COLO668 (cell line): ENCODE measurements at regions not wholly inside any gene's neighbourhood (a gene's known extent, or its start where the extent isn't known, plus 50 kb on each side); places are given as distances from the start of the nearest gene placed in this dataset.

ENCODE experiments used
- DNase-seq: peaks from one replicate; lab custom pipeline; 2025; ENCODE audit not compliant: unreplicated experiment; lab: John Stamatoyannopoulos, UW

DNA sequence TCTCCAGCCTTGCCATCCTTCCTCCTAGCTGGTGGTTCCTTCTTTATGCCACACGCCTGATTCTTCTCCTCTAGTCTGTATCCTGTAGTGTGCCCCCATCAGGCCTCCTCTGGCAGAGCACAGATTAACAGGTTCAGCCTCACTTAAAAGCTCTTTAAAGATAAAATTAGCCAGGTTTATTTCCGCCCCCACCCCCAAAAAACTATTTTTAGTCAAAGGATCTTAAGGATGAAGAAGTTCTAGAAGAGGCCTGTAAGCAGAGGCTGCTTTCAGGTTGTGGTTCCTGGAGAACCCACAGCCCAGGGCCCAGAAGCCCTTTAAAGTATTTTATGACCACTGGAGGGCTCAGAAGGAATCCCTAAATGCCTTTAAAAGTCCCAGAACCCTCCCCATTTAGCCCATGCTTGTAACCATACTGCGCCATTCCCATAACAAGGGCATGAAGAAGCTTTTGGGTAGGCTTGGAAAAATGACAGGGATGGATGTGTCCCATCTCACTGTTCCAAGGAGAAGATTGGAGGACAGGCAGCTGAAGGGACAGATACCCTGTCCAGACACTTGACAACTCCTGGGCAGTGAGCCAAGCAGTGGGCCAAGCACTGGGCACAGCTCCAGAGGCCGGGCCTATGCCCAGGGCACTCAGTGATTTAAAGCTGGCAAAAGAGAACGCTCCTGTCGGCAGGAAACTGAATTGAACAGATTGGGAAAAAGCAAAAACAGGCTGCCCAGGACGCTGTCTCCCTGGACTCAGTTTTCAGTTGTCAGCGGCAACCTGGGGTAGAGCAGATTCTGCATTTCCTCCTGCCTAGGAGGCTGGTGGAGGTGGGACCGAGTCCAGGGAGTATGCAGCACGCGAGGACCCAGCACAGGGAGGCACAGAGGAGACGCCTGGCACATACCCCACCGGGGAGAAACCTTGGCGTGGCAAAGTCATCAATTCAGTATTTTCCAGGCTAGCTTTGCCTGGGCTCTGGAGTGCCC is 106.3 kb upstream of the SSBP2 start:
- peak; percentile 78 for DNase-seq

DNA sequence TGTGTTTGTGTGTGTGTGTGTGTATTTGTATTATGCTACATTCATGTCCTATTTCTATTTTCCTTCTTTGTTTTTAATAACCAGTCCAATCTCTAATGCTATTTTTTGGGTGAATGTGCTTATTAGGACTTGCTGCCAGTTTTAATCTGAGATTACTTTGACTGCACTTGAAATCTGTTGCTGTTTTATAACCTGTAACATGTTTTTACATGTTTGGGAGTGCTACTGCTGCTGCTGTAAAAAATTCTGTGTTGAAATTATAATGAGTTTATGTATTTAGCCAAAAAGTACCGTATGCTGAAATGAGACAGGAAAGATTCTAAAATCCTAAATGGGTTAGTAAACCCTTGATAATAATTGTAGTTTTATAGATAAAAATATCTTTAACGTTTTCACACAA is 104.7 kb upstream of the SSBP2 start:
- no peak for DNase-seq

DNA sequence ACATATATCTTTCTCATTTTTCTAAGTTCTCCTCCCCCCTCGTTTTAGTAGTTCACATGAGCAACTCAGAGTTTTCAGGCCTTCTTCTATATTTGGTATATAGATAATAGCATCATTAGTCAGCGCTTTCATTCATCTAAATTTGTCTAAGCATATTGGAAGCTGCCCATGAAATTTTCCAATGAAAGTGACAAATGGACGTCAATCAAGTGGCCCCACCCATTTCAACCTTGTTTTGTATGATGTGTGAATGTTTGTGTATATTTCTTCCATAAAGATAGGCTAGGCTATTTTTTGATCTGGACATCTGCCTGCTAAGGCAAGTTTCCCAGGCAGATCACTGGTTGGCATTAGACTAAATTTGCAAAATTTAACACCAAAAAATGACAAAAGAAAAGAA is 104.0 kb upstream of the SSBP2 start:
- no peak for DNase-seq

- DNase-seq, result no peak
Observed at GRCh38 chr5:81854485-81854884, 103.6 kb upstream of the SSBP2 start.

DNA sequence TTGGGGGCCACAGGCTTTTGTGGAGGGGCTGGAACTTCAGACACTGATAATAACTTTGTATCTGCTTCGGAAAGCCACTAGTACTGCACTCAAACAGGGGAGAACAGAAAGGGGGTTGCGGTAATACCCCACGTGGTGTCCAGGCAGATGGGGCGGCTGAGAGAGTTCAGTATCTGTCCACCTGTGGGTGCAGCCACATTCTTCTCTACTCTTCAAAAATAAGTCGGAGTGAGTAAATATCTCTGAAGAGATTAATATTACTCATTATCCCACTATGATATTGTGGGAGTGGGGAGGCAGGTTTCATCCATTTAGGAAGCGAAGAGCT is 102.1 kb upstream of the SSBP2 start:
- no peak for DNase-seq

DNA sequence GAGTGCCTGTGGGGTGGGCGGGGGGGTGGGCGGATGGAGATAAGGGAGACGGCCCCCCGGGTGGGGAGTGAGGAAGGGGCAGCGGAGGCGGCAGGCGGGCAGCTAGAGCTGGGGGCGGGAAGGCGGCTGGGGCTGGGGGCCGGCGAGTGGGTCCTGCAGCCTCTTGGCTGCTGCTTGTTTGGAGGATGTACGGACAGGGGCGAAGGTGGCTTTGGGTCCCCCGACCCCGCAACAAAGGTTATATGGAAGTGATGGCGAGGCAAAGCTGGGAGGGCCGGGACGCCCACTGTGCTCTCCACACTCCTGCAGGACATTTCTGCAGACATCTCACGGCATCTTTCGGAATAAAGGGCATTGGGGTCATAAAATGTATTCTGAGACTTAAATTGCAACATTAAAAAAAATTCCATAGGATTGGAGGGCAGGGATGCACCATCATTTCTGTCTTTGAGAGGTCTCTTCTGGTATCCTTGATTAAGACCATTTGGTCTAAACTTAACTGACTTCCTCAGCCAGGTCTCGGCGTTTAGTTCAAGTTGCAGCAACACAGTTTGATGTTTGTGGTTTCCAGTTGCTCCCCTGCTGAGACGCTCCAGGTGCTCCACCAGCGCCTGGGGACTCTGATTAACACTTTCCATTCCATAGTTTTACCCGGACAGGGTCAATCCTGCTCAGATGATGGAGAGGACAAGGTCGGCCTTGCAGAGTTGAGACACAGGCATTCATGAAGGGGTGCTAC is 101.6 kb upstream of the SSBP2 start:
- peak; percentile 55 for DNase-seq

DNA sequence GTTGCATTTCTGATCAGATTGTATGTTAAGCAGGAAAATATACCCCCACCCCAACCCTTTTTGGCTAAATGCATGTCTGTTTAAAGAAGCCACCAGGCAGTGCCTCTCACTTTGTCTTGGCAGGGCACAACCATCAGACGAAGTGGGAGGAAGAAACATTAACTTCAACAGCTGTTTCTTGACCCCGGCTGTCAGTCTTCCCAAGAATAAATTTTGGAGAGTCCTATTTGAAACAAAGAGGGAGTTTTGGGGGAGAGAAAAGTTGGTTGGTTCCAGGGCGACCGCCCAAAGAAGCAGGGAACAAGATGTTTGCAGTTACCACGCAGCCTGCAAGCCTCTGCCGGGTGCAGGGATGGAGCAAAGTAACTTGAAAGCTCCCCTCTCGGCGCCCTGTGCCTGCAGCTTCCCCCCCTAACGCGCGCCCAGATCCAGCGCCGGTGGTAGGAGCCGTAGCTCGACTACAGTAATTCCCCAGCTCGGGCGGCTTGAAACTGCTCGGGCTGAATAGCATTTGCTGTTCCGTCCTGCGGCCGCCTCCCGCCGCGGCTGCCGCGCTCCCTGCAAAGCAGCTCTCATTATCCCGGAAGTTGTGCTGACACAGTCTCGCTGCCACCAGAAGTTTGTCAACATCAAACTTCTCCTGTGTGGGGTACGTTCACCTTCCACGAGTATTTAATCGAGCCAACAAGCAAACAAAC is 100.7 kb upstream of the SSBP2 start:
- peak; percentile 88 for DNase-seq

DNA sequence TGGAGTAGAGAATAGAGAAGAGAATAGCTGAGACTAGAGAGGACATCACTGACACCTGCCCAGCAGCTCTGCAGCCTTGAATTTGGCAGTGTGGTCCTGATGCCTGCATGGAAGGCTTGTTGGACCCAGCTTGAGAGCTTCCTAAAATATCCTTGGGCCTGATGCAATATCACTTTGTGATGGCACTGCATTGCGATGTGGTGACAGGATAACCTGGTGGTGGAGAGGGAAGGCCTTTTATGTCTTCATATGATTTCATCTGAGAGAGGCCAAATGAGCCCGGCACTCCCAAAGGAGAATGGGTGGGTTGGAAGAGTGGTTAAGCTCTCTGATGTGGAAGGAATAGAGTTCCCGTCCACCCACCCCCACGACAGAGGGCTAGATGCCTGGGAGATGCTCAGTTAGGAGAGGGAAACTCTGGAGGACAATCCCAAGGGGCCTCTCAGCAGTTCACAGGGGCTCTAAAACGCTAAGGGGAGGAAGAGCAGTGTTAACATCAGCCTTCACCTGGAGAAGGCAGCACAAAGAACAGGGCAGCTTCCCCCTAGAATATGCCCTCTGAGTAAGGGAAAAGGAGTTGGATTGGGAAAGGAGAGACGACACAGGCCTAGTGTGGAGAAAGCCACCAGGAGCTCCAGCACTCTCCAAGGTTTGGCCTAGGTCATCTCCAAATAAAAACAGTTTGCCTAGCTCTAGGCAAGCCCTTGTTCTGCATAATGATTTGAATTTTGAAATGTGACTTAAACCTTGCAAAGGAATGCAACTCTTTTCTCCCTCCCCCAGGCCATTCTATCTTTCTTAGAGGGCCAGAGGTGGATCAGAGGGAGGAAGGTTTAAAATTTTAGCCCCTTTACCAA is 99.8 kb upstream of the SSBP2 start:
- DNase-seq, result no peak

DNA sequence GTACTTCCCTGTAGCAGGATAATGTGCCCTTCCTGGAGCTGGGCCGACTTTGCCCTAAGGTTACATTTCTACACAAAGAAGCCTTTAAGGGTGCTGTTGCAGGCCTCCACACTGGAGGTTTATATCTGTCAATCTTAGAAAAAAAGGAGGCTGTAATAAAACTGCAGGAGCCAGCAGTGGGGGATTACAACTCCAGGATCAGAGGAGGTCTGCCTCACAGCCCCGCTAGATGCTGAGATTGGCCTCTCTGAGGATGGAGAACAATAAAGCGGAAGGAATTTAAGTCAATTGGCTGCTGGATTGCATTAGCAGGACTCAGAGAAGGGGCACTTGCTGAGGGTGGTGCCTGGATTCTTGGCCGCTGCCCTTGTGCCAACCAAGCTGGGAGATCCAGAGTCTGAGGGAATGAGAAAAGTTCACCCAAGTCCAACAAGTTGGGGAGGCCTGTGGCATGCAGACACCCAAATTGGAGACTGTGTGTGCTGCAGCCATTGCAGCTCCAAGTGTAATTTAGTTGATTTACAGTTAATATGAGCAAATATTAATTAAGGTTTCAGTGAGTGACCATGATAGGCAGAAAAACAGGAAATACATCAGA is 99.0 kb upstream of the SSBP2 start:
- no peak for DNase-seq

GRCh38 chr5:81848362-81848880 is 97.5 kb upstream of the SSBP2 start:
- DNase-seq, result no peak

- no peak for DNase-seq
Observed at GRCh38 chr5:81846301-81846700, 95.4 kb upstream of the SSBP2 start.

DNA sequence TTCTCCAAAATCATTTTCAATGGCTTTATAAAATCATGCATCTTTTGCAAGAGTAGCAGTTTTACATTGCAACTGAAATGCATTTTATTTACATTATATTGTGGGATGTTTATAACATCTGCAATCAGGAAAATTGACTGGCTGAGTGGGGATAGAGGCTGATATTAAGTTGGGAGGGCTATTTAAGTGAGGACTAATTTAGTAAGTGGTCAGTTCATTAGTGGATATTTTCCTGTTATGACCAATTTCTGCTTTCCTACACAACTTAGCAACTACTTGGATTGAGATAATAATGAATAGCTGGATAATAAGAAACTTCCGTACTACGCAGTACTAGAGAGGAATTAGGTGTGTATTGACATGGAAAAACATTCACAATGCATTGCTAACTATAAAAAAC is 92.9 kb upstream of the SSBP2 start:
- DNase-seq, result no peak

DNA sequence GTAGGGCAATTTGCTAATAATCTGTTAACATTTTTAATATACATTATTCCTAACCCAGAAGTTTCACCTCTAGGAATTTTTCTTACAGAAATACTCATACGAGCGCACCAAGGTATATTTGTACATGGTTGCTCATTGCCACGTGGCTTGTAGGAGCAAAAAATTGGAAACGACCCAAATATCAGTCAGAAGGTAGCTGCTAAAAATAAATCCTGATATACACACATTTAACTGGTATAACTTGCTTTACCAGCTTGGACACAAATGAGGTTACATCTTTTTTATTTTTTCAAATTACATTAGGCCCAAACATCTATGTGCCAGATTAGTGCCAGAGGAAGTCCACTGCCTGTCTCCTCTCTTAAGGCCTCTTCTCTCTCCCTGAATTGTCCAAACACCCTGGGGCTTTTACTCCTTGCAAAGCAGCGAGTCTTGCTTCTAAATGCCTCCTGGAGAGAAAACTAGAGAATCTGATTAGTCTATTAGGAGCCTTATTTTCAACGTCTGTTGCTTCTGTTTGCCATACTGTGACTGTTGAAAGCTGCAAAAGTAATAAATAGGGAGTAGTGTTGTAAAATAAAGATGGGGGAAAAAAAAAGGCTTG is 92.0 kb upstream of the SSBP2 start:
- DNase-seq, result no peak

- no peak for DNase-seq
Observed at GRCh38 chr5:81839034-81839433, 88.1 kb upstream of the SSBP2 start.

GRCh38 chr5:81838307-81838906 is 87.5 kb upstream of the SSBP2 start:
- DNase-seq, result no peak

GRCh38 chr5:81837667-81838306 is 86.9 kb upstream of the SSBP2 start:
- DNase-seq, result no peak

DNA sequence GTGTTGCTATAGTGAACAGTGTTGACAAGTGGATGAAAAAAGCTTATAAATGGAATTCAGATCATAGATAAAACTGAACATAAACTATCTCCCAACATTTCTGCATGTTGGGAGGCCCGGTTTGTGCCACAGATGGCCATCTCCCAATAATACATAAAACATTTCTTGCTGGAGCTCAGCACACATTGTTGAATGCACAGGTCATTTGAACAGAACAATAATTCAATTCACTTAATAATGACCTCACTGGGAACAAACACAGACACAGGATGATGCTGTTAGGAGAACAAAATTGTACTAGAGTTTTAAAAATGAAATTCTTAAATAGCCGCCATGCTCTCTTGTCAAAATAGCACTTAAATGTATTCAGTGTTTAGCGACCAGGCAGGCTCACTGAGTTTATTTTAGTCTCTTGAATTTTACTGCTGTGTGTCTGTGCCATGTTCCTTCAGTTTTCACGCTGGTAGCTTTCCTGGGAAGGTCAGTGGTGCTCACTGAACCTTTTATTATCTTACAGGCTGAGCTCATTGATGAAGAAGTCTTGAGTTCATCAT is 85.0 kb upstream of the SSBP2 start:
- no peak for DNase-seq

DNA sequence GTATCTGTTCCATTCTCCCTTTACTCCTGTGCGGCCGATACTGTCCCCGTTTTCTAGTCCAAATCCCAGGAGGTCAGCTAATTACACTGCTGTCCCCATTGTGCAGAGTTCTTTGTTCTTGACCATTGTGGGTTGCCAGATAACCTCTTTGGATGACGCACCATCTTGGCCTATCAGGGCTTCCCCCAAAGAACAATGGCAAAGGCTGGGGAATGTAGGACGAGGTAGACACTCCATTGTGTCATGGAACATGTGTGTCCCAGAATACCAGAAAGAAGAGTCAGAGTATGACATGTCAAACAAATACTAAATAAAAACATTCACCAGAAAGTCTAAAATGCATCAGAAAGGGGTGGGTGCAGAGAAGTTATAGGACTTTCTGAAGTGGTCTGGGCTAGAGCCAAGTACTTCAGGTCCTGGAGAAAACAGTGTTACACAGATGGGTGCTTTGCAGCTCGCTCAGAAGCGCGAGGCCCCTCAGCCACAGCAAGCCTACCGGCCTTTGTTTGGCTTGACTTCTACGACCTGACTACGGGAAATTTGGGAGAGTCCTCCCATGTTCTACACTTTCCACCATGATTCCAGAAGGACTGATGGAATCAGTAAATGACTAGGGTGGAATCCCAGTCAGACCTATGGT is 83.2 kb upstream of the SSBP2 start:
- no peak for DNase-seq
